Activated gamma-delta T cell treated with anti-CD3 and anti-CD28 coated beads, Interleukin-2, amount 50 U/mL, for 16 hours (primary cell): ENCODE measurements at regions not wholly inside any gene's neighbourhood (a gene's known extent, or its start where the extent isn't known, plus 50 kb on each side); places are given as distances from the start of the nearest gene placed in this dataset.
"Not testable (repeated sequence)": the region's sequence is repeated elsewhere in the genome, so short reads cannot be mapped to it uniquely, and the experiment has no call there.

ENCODE experiments used
- DNase-seq: peaks from one replicate; pipeline ENCODE4 v3.0.0-alpha.2; 2020; ENCODE audit warnings: low read depth

DNA sequence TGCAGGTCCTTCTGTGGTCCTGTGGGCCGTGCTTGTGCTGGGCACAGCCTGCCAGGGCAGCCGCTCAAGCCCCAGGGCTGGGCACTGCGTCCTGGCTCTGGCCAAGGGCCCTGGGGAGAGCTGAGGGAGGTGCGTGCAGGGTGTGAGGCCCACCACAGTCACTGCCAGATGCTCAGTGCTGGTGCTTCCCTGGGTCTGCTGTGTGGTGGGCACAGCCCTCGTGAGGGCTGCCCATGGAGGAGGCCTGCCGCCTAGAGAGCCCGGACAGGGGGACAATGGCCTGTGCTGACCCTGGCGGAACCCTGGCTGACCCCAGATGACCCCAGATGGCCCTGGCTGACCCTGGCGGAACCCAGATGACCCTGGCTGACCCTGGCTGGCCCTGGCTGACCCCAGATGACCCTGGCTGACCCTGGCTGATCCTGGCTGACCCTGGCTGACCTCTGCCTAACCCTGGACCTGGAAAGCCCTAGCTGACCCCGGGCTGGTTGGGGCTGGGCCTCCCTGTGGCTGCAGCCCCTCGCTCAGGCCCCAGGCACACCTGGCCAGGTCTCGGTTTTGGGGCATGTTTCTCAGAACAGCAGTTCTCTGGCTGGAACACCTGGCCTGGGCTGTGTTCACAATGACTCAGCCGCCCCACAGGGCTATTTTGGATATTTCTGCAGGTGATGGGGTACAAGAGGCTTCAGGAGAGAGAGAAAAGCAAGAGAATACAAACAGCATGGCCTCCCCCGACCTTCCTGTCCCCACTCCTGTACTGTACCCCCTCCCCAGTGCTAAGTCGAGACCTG lies 55.4 kb downstream of the TMEM121 start:
- DNase-seq: no peak

DNA sequence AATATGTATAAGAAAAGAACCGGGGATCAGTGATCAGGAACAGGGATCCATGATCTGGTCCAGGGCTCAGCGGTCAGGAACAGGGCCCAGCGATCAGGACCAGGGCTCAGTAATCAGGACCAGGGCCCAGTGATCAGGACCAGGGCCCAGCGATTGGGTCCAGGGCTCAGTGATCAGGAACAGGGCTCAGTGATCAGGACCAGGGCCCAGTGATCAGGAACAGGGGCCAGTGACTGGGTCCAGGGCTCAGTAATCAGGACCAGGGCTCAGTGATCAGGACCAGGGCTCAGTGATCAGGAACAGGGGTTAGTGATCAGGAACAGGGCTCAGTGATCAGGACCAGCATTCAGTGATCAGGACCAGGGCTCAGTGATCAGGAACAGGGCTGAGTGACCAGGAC lies 56.3 kb downstream of the TMEM121 start:
- no peak for DNase-seq

DNA sequence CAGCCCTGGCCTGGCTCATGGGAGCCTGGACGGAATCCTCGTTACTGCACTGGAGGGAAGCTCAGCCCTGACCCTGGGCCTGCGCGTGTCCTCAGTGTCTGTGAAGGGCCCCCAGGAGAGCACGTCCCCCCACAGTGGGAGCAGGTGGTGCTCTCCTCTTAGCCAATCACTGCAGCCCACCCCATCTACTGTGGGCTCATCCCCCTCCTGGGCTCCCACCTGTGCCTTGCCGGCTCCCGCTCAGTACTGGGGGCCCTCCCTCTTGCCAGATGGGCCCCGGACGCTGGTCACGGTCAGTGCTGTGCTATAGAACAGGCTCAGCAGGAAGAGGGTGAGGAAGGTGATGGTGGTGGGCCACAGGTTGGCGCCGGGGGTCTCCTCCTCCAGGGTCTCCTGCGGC lies 57.5 kb downstream of the TMEM121 start:
- DNase-seq: not testable (repeated sequence)

DNA sequence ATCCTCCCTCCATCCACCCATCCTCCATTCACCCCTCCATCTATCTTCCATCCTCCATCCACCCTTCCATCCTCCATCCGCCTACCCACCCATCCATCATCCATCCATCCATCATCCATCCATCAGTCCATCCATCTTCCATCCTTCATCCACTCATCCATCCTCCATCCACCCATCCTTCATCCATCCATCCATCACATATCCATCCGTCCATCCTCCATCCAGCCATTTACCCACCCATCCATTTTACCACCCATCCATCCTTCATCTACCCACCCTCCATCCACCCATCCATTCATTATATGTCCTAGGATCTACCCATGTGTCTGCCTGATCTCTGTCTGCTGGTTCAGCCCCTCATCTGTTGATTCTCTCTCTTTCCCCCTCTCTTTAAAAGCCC lies 58.9 kb downstream of the TMEM121 start:
- DNase-seq: not testable (repeated sequence)

DNA sequence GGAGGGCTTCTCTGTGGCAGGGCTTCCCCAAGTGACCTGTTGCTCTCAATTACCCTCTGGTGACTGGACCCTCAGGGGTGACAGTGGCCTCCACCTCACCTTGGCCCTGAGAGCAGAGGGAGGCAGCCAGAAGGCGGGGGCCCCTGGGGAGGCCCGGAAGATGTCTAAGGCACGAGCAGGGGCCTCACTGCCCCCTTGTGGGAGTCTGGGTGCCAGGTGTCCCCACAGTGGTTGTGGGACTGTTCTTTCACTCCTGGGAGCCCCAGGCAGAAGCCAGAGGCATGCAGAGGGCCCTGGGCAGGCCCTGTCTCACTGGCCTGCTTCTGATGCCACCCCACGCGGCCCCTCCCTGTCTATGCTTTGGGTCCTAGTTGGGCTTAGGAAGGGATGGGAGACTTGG lies 59.3 kb downstream of the TMEM121 start:
- not testable (repeated sequence) for DNase-seq

DNA sequence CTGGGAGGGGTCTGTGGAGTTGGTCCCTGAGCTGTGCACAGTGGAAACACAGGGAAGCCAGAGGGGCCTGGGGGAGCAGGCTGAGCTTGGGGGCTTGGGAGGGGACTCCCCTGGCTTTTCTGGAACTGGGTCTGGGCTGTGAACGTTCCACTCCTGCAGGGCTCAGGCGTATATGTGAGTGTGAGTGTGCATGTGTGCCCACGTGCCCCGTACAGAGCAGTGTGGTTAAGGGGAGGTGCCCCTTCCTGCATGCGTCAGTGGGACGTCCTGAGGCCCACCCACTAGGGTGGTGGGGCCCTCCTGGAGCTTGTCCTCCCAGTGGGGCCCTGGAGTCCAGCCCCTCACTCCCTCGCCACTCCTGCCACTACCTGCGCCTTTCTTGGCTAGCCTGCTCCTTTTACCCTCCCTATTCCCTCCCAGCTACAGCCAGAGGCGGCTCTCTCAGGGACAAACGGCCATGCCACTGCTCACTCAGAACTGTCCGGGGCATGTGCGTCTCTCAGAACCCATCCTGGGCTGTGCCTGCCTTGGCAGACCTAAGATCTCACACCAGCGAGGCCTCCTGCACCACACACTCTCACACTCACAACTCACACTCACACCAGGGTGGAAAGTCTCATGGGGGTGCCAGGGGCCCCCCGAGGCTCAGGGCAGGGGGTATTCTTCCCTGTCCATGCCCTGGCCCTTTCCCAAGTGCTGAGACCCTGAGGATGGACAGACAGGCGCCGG lies 59.9 kb downstream of the TMEM121 start:
- DNase-seq: not testable (repeated sequence)

DNA sequence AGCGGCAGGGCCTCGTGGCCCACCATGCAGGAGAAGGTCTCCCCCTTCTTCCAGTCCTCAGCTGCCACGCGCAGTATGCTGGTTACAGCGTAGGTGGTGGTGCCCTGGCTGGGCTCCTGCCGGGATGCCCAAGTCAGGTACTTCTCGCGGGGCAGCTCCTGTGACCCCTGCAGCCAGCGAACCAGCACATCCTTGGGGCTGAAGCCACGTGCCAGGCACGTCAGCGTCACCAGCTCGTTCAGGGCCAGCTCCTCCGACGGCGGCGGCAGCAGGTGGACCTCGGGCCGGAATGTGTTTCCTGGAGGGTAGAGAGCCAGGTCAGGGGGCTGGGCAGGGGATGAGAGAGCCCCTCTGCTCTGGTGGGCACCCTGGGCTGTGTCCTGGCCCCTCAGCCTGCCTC lies 60.7 kb downstream of the TMEM121 start:
- not testable (repeated sequence) for DNase-seq

DNA sequence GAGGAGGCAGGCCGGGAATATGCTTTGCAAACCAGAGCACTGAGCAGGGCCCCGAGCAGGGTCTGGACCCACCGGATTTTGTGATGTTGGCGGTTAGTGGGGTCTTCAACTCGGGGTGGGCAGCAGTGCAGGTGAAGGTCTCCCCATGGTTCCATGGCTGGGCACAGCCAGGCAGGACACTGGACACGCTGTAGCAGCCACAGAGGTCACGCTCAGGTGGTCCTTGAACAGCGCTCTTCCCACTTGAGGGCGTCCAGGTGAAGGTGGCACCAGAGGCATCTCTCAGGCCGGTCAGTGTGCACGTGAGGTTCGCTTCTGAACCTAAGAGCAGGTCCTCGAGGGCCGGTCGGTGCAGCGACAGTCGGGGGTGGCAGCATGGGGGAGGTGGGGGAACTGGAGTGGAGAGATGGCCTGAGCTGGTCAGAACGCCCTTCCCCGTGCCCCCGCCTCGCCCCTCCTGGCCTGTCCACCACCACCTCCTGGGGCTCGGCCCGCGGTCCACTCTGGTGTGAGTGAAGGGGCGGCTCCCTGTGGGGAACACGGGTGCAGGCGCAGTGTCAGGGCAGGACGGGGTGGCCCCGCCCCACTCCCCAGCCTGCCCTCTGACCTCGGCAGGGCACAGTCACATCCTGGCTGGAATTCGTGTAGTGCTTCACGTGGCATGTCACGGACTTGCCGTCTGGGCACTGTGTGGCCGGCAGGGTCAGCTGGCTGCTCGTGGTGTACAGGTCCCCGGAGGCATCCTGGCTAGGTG lies 61.3 kb downstream of the TMEM121 start:
- not testable (repeated sequence) for DNase-seq

DNA sequence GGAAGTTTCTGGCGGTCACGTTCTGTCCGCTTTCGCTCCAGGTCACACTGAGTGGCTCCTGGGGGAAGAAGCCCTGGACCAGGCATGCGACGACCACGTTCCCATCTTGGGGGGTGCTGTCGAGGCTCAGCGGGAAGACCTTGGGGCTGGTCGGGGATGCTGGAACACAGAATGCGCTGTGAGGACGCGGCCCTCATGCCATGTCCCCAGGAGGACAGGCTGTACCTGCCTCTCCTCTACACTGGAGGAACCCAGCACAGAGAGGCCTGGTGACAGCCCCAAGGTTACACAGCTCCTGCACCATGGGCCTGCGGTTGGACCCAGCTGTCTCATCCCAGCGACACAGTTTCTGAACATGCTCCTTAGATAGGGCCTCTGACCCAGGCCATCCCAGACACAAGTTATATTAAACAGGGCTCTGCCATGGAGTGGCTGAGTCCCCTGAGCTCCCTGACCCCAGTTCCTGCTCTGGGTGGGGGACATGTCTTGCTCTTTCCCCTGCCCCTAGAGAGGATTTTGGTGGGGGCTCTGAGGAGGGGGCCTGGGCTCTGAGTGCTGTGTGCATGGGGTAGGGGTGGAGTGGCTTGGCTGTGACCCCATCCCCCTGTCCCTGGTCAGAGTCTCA lies 62.0 kb downstream of the TMEM121 start:
- no peak for DNase-seq

DNA sequence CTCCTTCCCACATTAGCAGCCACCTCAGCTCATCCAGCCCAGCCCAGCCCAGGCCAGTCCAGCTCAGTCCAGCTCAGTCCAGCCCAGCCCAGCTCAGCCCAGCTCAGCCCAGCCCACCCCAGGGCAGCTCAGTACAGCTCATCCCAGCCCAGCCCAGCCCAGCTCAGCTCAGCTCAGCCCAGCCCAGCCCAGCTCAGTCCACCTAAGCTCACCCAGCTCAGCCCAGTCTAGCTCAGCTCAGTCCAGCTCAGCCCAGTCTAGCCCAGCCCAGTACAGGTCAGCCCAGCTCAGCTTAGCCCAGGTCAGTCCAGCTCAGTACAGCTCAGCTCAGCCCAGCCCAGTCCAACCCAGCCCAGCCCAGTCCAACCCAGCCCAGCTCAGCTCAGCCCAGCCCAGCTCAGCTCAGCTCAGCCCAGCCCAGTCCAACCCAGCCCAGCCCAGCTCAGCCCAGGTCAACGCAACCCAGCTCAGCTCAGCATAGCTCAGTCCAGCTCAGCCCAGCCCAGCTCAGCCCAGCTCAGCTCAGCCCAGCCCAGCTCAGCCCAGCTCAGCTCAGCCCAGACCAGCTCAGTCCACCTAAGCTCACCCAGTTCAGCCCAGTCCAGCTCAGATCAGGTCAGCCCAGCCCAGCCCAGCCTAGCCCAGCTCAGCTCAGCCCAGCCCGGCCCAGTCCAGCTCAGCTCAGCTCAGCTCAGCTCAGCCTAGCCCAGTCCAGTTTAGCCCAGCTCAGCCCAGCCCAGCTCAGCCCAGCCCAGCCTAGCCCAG lies 63.0 kb downstream of the TMEM121 start:
- DNase-seq: no peak

DNA sequence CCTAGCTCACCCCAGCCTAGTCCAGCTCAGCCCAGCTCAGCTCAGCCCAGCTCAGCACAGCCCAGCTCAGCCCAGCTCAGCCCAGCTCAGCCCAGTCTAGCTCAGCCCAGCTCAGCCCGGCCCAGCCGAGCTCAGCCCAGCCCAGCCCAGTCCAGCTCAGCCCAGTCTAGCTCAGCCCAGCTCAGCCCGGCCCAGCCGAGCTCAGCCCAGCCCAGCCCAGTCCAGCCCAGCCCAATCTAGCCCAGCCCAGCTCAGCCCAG lies 63.5 kb downstream of the TMEM121 start:
- not testable (repeated sequence) for DNase-seq

DNA sequence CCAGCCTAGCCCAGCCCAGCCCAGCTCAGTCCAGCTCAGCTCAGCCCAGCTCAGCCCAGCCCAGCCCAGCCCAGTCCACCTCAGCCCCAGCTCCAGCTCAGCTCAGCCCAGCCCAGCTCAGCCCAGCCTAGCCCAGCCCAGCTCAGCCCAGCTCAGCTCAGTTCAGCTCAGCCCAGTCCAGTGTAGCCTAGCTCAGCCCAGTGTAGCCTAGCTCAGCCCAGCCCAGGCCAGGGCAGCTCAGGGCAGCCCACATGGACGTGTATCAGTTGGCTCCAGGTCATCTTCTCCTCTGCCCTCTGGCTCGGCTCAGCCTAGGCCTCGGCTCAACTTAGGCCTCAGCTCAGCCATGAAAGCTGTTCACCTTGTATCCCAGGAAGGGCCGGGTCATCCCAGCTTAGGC lies 64.7 kb downstream of the TMEM121 start:
- no peak for DNase-seq

DNA sequence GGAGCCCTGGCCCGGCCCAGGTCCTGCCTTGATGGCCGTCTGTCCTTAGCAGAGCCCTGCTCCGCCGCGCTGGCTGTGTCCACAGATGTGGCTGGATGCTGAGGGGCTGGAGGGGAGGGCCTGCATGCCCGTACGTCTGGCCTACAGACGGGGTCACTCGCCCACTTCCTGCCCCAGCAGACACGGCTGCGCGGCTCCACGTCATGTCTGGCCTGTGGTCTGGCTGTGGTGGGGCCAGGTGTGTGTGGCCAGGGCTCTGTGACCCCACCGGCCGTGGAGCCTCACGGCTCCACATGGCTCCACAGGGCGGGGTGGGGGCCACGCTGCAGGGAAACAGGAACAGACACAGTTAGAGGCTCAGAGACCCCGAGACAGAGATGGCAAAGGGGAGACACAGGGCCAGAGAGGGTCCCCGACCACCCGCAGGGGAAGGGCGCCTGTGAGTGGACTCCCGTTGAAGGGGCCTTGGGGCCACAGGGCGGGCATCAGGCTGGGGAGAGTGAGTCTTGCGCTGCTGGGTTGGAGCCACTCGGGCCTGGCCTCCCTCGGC lies 65.5 kb downstream of the TMEM121 start:
- not testable (repeated sequence) for DNase-seq

DNA sequence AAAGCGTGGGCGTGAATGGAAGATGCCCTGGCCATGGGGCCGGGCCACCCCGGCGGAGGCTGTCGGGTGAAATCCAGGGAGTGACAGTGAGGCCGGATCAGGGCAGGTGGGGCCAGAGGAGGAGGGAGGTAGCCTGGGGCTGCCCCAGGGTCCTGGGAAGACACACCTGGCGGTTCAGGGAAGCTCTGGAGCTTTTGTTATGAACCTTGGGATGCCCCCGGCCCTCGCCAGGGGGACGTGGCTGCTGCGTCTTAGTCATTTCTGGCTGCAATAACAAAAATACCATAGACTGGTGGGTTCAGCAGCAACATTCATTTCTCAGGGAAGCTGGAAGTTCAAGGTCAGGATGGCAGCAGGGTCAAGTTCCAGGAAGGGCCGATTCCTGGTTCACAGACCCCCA lies 66.3 kb downstream of the TMEM121 start:
- DNase-seq: not testable (repeated sequence)

DNA sequence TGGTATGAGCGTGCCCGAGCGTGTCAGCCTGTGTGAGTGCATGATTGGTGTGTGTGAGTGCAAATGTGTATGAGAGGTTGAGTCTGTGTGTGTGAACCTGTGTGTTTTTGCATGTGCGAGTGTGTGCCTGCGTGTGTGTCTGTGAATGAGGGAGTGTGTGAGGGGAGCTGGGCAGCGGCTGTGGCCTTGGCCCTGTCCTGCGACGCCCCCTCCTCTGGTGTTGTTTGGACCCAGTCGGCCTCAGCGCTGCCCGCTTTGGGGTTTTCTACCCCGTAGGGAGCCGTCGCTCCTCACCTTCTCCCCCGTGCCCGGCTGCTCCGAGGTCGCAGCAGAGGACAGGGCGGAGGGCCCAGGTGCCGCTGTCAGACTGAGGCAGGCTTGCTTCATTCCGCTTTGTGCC lies 69.0 kb downstream of the TMEM121 start:
- DNase-seq: not testable (repeated sequence)

DNA sequence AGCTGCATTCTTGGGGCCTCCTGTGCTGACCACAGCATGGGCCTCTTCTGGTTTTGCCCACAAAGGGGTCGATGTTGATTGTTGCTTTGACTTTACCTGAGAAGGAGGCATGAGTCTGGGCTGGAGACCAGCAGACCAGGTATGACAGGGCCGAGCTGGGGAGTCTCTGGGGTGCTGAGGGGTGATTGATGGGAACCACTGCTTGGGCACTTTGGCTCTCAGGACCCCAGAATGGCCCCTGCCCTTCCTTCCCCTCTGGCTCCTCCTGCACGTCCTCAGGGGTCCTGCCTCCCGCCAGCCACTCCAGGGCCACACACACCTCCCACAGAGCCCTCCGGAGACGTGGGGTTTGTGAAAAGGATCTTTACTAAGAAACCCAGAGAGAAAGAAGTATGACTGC lies 70.0 kb downstream of the TMEM121 start:
- not testable (repeated sequence) for DNase-seq

DNA sequence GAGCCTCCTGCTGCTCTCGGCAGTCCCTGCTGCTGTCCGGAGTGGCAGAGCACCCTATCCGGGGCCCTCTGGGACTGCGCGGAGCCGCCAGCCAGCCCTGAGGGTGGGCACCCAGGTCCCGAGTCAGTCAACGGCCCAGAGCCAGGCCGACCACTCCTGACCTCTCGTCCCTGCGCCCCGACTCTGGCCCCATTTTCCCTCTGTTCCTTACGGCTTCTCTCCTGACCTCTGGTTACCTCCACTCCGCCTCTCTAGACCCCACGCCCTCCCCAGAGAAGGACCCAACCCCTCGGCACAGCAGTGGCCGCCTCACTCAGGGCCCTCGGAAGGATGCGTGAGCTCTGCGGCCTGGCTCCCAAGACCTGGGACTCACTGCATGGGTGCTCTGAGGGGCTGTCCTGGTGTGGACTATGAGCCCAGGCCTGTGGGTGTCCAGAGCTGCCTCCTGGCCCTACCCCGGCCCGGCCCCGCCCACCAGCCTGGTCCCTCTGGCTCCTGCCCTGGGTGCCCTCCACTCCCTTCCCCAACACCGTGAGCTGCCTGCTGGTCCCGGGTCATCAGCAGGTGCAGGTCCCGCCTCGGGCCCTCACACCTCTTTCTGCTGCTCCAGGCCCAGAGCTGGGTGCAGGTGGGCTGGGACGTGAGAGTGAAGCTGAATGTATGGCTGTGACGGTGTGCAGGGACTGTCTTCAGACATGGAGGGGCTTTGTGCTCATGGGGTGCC lies 71.8 kb downstream of the TMEM121 start:
- not testable (repeated sequence) for DNase-seq

DNA sequence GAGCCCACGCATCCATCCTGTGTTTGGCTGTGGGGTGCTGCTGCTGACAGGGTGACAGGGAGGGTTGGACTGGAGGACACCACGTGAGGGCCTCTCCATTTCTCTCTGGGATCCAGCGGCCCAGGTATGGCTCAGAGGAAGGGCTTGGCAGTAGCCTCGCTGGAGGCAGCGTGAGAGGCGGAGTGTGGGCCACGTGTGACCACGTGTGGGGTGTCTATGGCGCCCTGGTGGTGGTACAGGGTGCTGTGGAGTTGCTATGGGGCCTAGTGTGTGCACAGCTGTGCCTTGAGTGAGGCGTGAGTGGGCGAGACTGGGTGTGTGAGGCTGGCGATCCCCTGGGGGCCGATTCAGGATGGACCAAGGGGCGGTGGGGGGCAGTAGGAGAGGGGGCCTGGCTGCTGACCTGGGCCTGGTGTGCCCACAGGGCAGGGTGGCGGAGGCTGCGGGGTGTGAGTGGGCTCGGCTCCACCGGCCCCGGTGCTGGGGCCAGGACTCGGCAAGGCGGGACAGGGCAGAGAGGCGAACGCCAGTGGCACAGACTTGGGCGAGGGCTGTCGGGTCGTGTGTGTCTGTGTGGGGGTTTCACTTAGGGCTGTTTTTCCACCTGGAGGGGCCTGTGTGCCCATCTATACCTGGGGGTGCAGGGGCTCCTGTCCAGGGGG lies 72.7 kb downstream of the TMEM121 start:
- DNase-seq: not testable (repeated sequence)

DNA sequence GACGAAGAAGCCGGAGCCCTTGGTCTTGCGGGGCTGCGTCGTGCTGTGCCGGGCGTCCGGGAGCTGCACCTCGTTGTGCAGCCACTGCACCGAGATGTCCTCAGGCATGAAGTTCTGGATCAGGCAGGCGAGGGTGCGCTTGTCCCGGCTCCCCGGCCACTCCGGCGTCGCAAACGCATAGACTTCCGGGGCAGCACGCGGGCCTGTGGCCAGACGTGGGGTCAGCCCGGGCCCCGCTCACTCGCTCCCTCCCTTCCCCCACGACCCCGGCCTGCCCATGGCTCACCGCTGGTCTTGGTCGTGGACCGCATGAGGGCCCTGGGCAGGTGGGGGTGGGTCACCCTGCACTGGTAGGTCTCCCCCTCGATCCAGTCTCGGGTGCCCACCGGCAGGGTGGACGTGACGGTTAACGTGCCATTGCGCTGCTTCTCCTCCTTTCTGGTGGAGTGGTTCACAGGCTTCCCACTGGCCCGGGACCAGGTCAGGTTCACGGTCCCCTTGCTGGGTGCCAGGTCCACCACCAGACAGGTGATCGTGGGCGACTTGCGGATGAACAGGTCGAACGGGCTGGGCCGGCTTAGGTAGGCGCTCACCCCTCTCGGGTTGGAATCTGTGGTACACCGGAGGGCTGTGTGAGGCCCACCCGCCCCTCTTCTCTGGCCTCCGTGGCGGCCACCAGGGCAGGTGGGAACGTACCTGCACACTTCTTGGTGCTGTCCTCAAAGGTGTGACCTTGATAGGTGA lies 74.0 kb downstream of the TMEM121 start:
- DNase-seq: not testable (repeated sequence)
